NT2/D1 (cell line): ENCODE measurements at regions not wholly inside any gene's neighbourhood (a gene's known extent, or its start where the extent isn't known, plus 50 kb on each side); places are given as distances from the start of the nearest gene placed in this dataset.

Experiments
- SUZ12 ChIP-seq: IDR thresholded peaks from 2 replicates; pipeline ENCODE4 v1.6.1; 2011; ENCODE audit not compliant: insufficient read length, insufficient read depth; ENCODE audit errors: extremely low read depth
- YY1 ChIP-seq: IDR thresholded peaks from 2 replicates; pipeline ENCODE4 v1.6.1; 2011; ENCODE audit not compliant: insufficient read length, insufficient read depth

- TF ChIP-seq YY1 (no peak), SUZ12 (no peak)
Measured at GRCh38 chr15:37524601-37525000, 409.8 kb upstream of the TMCO5A start.
